Peyer's patch (tissue), 4 donors: ENCODE measurements at regions not wholly inside any gene's neighbourhood (a gene's known extent, or its start where the extent isn't known, plus 50 kb on each side); places are given as distances from the start of the nearest gene placed in this dataset.

Experiments used
- DNase-seq, 3 donors: peaks; one replicate each; pipeline ENCODE4 v3.0.0-alpha.2; 2017 to 2019
- H3K27ac ChIP-seq, 4 donors: fragments of 200-600 bp; sonication (generic); one replicate each; pipeline ENCODE4 v1.5.1; 2016 to 2019
- H3K27me3 ChIP-seq, 2 donors: fragments of 200-600 bp; sonication (generic); one replicate each; pipeline ENCODE4 v1.5.1; 2019
- H3K36me3 ChIP-seq, 3 donors: fragments of 200-600 bp; sonication (generic); one replicate each; pipeline ENCODE4 v1.5.1; 2016 to 2019
- H3K4me1 ChIP-seq, 4 donors: fragments of 200-600 bp; sonication (generic); one replicate each; pipeline ENCODE4 v1.5.1; 2016 to 2019
- H3K4me3 ChIP-seq, 4 donors: fragments of 200-600 bp; sonication (generic); 1 replicate in 3 of 4; 2 replicates in 1 of 4; pipeline ENCODE4 v1.5.1; 2016 to 2019; ENCODE audit warnings: mild to moderate bottlenecking in 1 of 4
- H3K9me3 ChIP-seq, 4 donors: fragments of 200-600 bp; sonication (generic); one replicate each; pipeline ENCODE4 v1.5.1; 2016 to 2019; ENCODE audit warnings: mild to moderate bottlenecking in 1 of 4
- CTCF ChIP-seq, 6 experiments: fragments of 450-650 bp in 4 of 6; fragments of 200-600 bp in 2 of 6; sonication (generic) in 1 of 6; IDR thresholded peaks; one replicate each; pipeline ENCODE4 v1.5.1; 2017 to 2019; ENCODE audit warnings: antibody characterized with exemption in 6 of 6, mild to moderate bottlenecking in 3 of 6, moderate library complexity in 1 of 6
- POLR2A ChIP-seq, 2 donors: fragments of 450-650 bp; IDR thresholded peaks; one replicate each; pipeline ENCODE4 v1.5.1; 2017; ENCODE audit warnings: antibody characterized with exemption in 2 of 2, mild to moderate bottlenecking in 2 of 2, moderate library complexity in 2 of 2

GRCh38 chr10:93180482-93180931, 106.8 kb downstream of the CYP26A1 start:
- TF ChIP-seq CTCF (IDR thresholded peaks at IDR 0.05) (no peak), POLR2A (IDR thresholded peaks at IDR 0.05) (no peak)
- DNase-seq = no peak

GRCh38 chr10:93181271-93182048, 107.8 kb downstream of the CYP26A1 start:
- no peak overlapping the region for H3K27ac ChIP-seq
- no peak for TF ChIP-seq POLR2A (IDR thresholded peaks at IDR 0.05)
- TF ChIP-seq CTCF (IDR thresholded peaks at IDR 0.05) = no peak
- H3K27me3 ChIP-seq = no peaks in the 10 kb centered on the region
- H3K4me1 ChIP-seq = no peaks in the 10 kb centered on the region
- no peaks in the 10 kb centered on the region for H3K9me3 ChIP-seq
- H3K4me3 ChIP-seq = no peak overlapping the region
- H3K36me3 ChIP-seq = no peaks in the 10 kb centered on the region
- no peak for DNase-seq

More at GRCh38 chr10:93180482-93180931, 106.8 kb downstream of the CYP26A1 start:
- H3K4me1 ChIP-seq = no peaks in the 10 kb centered on the region
- H3K27me3 ChIP-seq = no peaks in the 10 kb centered on the region
- H3K36me3 ChIP-seq = no peaks in the 10 kb centered on the region
- no peak overlapping the region for H3K27ac ChIP-seq
- no peaks in the 10 kb centered on the region for H3K9me3 ChIP-seq
- H3K4me3 ChIP-seq = no peak overlapping the region

- no peak overlapping the region for H3K27ac ChIP-seq
- H3K27me3 ChIP-seq = no peaks in the 10 kb centered on the region
- H3K36me3 ChIP-seq = no peaks in the 10 kb centered on the region
- no peaks in the 10 kb centered on the region for H3K4me1 ChIP-seq
- no peak for TF ChIP-seq POLR2A (IDR thresholded peaks at IDR 0.05)
- TF ChIP-seq CTCF (IDR thresholded peaks at IDR 0.05) = no peak
- DNase-seq = no peak
- H3K4me3 ChIP-seq = no peak overlapping the region
- no peaks in the 10 kb centered on the region for H3K9me3 ChIP-seq
Measured at GRCh38 chr10:93182049-93182327, 108.3 kb downstream of the CYP26A1 start.

GRCh38 chr10:93182790-93183189, 109.1 kb downstream of the CYP26A1 start:
- H3K27ac ChIP-seq = no peak overlapping the region
- TF ChIP-seq POLR2A (IDR thresholded peaks at IDR 0.05) = no peak
- no peak for TF ChIP-seq CTCF (IDR thresholded peaks at IDR 0.05)
- no peaks in the 10 kb centered on the region for H3K4me1 ChIP-seq
- H3K27me3 ChIP-seq = no peaks in the 10 kb centered on the region
- no peaks in the 10 kb centered on the region for H3K36me3 ChIP-seq
- no peak overlapping the region for H3K4me3 ChIP-seq
- no peak for DNase-seq
- no peaks in the 10 kb centered on the region for H3K9me3 ChIP-seq

GRCh38 chr10:93186653-93187052, 113.0 kb downstream of the CYP26A1 start:
- Histone ChIP-seq H3K27ac (no peak overlapping the region), H3K4me1 (no peaks in the 10 kb centered on the region), H3K4me3 (no peak overlapping the region), H3K36me3 (no peaks in the 10 kb centered on the region), H3K9me3 (no peaks in the 10 kb centered on the region), H3K27me3 (no peaks in the 10 kb centered on the region)
- no peak for TF ChIP-seq POLR2A (IDR thresholded peaks at IDR 0.05)
- no peak for TF ChIP-seq CTCF (IDR thresholded peaks at IDR 0.05)
- no peak for DNase-seq

GRCh38 chr10:93189944-93190343, 116.3 kb downstream of the CYP26A1 start:
- Histone ChIP-seq H3K27ac (no peak overlapping the region), H3K4me1 (no peaks in the 10 kb centered on the region), H3K4me3 (no peak overlapping the region), H3K27me3 (no peaks in the 10 kb centered on the region), H3K36me3 (no peaks in the 10 kb centered on the region), H3K9me3 (no peaks in the 10 kb centered on the region)
- DNase-seq = no peak
- TF ChIP-seq CTCF (IDR thresholded peaks at IDR 0.05) = no peak
- no peak for TF ChIP-seq POLR2A (IDR thresholded peaks at IDR 0.05)
